Liver (tissue), 8 donors: ENCODE measurements at regions not wholly inside any gene's neighbourhood (a gene's known extent, or its start where the extent isn't known, plus 50 kb on each side); places are given as distances from the start of the nearest gene placed in this dataset.
"Not testable (repeated sequence)": the region's sequence is repeated elsewhere in the genome, so short reads cannot be mapped to it uniquely, and the experiment has no call there.

ENCODE experiments used
- DNase-seq: peaks from one replicate; pipeline ENCODE4 v3.0.0-alpha.2; 2017; ENCODE audit warnings: low spot score
- H3K27ac ChIP-seq, 2 donors: one replicate each; pipeline ENCODE4 v1.7.0; 2013; ENCODE audit warnings: inconsistent platforms in 2 of 2, low read length in 2 of 2, control low read depth in 1 of 2, low read depth in 1 of 2, mild to moderate bottlenecking in 1 of 2
- H3K27me3 ChIP-seq, 4 donors: one replicate each; pipeline versions ENCODE4 v1.6.1 to v1.7.0; 2013; ENCODE audit warnings: low read length in 3 of 4, inconsistent platforms in 1 of 4, mild to moderate bottlenecking in 1 of 4, moderate library complexity in 1 of 4; ENCODE audit not compliant: control insufficient read depth in 4 of 4, insufficient read depth in 4 of 4
- H3K36me3 ChIP-seq, 4 donors: one replicate each; pipeline versions ENCODE4 v1.6.1 to v1.7.0; 2013; ENCODE audit warnings: low read length in 3 of 4, mild to moderate bottlenecking in 3 of 4, low read depth in 1 of 4, moderate library complexity in 1 of 4; ENCODE audit not compliant: control insufficient read depth in 4 of 4, insufficient read depth in 3 of 4
- H3K4me1 ChIP-seq, 4 donors: one replicate each; pipeline versions ENCODE4 v1.6.1 to v1.7.0; 2013; ENCODE audit warnings: low read length in 3 of 4, mild to moderate bottlenecking in 3 of 4, moderate library complexity in 1 of 4; ENCODE audit not compliant: control insufficient read depth in 4 of 4, insufficient read depth in 4 of 4
- H3K4me3 ChIP-seq, 3 donors: one replicate each; pipeline versions ENCODE4 v1.6.1 to v1.7.0; 2013; ENCODE audit warnings: low read length in 3 of 3, control low read depth in 1 of 3, low read depth in 1 of 3, mild to moderate bottlenecking in 1 of 3
- H3K9ac ChIP-seq, 2 donors: one replicate each; pipeline ENCODE4 v1.7.0; 2013; ENCODE audit warnings: low read length in 2 of 2, mild to moderate bottlenecking in 2 of 2, moderate library complexity in 2 of 2, control low read depth in 1 of 2, low read depth in 1 of 2
- H3K9me3 ChIP-seq, 4 donors: one replicate each; pipeline versions ENCODE4 v1.6.1 to v1.7.0; 2013; ENCODE audit warnings: low read length in 3 of 4; ENCODE audit not compliant: control insufficient read depth in 4 of 4
- CTCF ChIP-seq: fragments of 150-350 bp; IDR thresholded peaks from 2 replicates; pipeline ENCODE4 v1.5.1; 2017; ENCODE audit warnings: improper control_type of control experiment, low read depth, low read length; ENCODE audit not compliant: missing input control
- EGR1 ChIP-seq, 2 donors: IDR thresholded peaks; 2 replicates each; pipeline ENCODE4 v1.6.1; 2016 to 2018; ENCODE audit warnings: antibody characterized with exemption in 2 of 2, low read depth in 2 of 2
- FOXA2 ChIP-seq: IDR thresholded peaks from 2 replicates; pipeline ENCODE4 v1.6.1; 2016; ENCODE audit warnings: antibody characterized with exemption
- GABPA ChIP-seq, 2 donors: IDR thresholded peaks in 1 of 2; conservative IDR thresholded peaks in 1 of 2; 2 replicates each; pipeline ENCODE4 v1.6.1; 2016; ENCODE audit warnings: antibody characterized with exemption in 2 of 2, mild to moderate bottlenecking in 1 of 2, moderate library complexity in 1 of 2
- HNF4A ChIP-seq, 2 donors: conservative IDR thresholded peaks; 2 replicates each; pipeline ENCODE4 v1.6.1; 2016; ENCODE audit warnings: antibody characterized with exemption in 2 of 2, mild to moderate bottlenecking in 2 of 2
- JUND ChIP-seq, 2 donors: IDR thresholded peaks; 2 replicates each; pipeline ENCODE4 v1.6.1; 2016; ENCODE audit warnings: antibody characterized with exemption in 2 of 2
- MAX ChIP-seq: IDR thresholded peaks from 2 replicates; pipeline ENCODE4 v1.6.1; 2016; ENCODE audit warnings: antibody characterized with exemption
- NR2F2 ChIP-seq: IDR thresholded peaks from 2 replicates; pipeline ENCODE4 v1.6.1; 2016; ENCODE audit warnings: antibody characterized with exemption
- RAD21 ChIP-seq, 2 donors: IDR thresholded peaks; 2 replicates each; pipeline ENCODE4 v1.6.1; 2016; ENCODE audit warnings: antibody characterized with exemption in 2 of 2, mild to moderate bottlenecking in 2 of 2
- RXRA ChIP-seq, 2 donors: IDR thresholded peaks; 2 replicates each; pipeline ENCODE4 v1.6.1; 2017 to 2018; ENCODE audit warnings: antibody characterized with exemption in 2 of 2, mild to moderate bottlenecking in 1 of 2
- TAF1 ChIP-seq: conservative IDR thresholded peaks from 2 replicates; pipeline ENCODE4 v1.6.1; 2016; ENCODE audit warnings: antibody characterized with exemption, mild to moderate bottlenecking
- YY1 ChIP-seq: IDR thresholded peaks from 2 replicates; pipeline ENCODE4 v1.6.1; 2016; ENCODE audit warnings: antibody characterized with exemption, mild to moderate bottlenecking
- ZBTB33 ChIP-seq: IDR thresholded peaks from 2 replicates; pipeline ENCODE4 v1.6.1; 2016; ENCODE audit warnings: antibody characterized with exemption
- WGBS: extraction: QIAGEN DNeasy Blood & Tissue Kit; methylation state at CpG from one replicate; pipeline ENCODE4 v1.1.7; 2013; 5-methylcytosine and 5-hydroxymethylcytosine counted together
- donor health status: healthy.
- donor health status: healthy.
- donor health status: healthy.
- donor health status: healthy.
- donor health status: healthy.

- TF ChIP-seq FOXA2: no peak
Observed at GRCh38 chr9:18319918-18320445, 154.0 kb upstream of the ADAMTSL1 start (continued).

- H3K9ac ChIP-seq: no peak overlapping the region
- 88% methylated on average over 2 of the region's 2 CpGs for WGBS
Observed at GRCh38 chr9:18324928-18325745, 148.8 kb upstream of the ADAMTSL1 start.

GRCh38 chr9:18325746-18326011, 148.3 kb upstream of the ADAMTSL1 start:
- 85% methylated on average over 7 of the region's 7 CpGs for WGBS
- not testable (repeated sequence) for DNase-seq, H3K9me3 ChIP-seq

More at GRCh38 chr9:18324928-18325745, 148.8 kb upstream of the ADAMTSL1 start:
- Histone ChIP-seq H3K9me3 (no peaks in the 10 kb centered on the region), H3K27me3 (no peaks in the 10 kb centered on the region), H3K36me3 (no peaks in the 10 kb centered on the region), H3K27ac (no peak overlapping the region), H3K4me3 (no peak overlapping the region), H3K4me1 (no peaks in the 10 kb centered on the region)
- no peak for DNase-seq
- TF ChIP-seq ZBTB33 (no peak), GABPA (IDR thresholded peaks at IDR 0.05 in 1 of 2, conservative IDR thresholded peaks at IDR 0.05 in 1 of 2) (no peak), NR2F2 (no peak), EGR1 (IDR thresholded peaks at IDR 0.05; ENCODE audit: low read depth in 2 of 2) (no peak), YY1 (no peak), RAD21 (IDR thresholded peaks at IDR 0.05) (no peak), TAF1 (no peak), MAX (no peak), JUND (IDR thresholded peaks at IDR 0.05) (no peak), FOXA2 (no peak), RXRA (IDR thresholded peaks at IDR 0.05) (no peak), HNF4A (conservative IDR thresholded peaks at IDR 0.05) (no peak), CTCF (no peak)

More at GRCh38 chr9:18325746-18326011, 148.3 kb upstream of the ADAMTSL1 start:
- H3K36me3 ChIP-seq, H3K27ac ChIP-seq, H3K9ac ChIP-seq, H3K27me3 ChIP-seq, H3K4me1 ChIP-seq, H3K4me3 ChIP-seq: not testable (repeated sequence)
